HT1080 (cell line): ENCODE measurements at regions not wholly inside any gene's neighbourhood (a gene's known extent, or its start where the extent isn't known, plus 50 kb on each side); places are given as distances from the start of the nearest gene placed in this dataset.

Experiments used
- DNase-seq: peaks from one replicate; pipeline ENCODE4 v3.0.0-alpha.2; 2015; ENCODE audit warnings: low read depth

GRCh38 chr2:59490994-59491393 is 1062.5 kb downstream of the BCL11A start:
- no peak for DNase-seq

GRCh38 chr2:59490192-59490591 is 1063.3 kb downstream of the BCL11A start:
- no peak for DNase-seq

GRCh38 chr2:59484673-59485072 is 1068.8 kb downstream of the BCL11A start:
- DNase-seq, result no peak

- DNase-seq, result peak; percentile 18
These were observed 1090.0 kb downstream of the BCL11A start for GRCh38 chr2:59463426-59463825.

GRCh38 chr2:59462422-59463197 is 1090.8 kb downstream of the BCL11A start:
- peak; percentile 3 for DNase-seq

GRCh38 chr2:59461127-59461526 is 1092.3 kb downstream of the BCL11A start:
- DNase-seq, result no peak

GRCh38 chr2:59458800-59459199 is 1094.7 kb downstream of the BCL11A start:
- DNase-seq, result no peak

GRCh38 chr2:59456285-59456684 is 1097.2 kb downstream of the BCL11A start:
- DNase-seq, result no peak

GRCh38 chr2:59449274-59449673 is 1104.2 kb downstream of the BCL11A start:
- DNase-seq, result no peak

GRCh38 chr2:59440491-59440890 is 1113.0 kb downstream of the BCL11A start:
- no peak for DNase-seq

GRCh38 chr2:59435635-59436034 is 1117.8 kb downstream of the BCL11A start:
- no peak for DNase-seq

- DNase-seq, result no peak
These were observed 1124.5 kb downstream of the BCL11A start for GRCh38 chr2:59428940-59429339.

GRCh38 chr2:59427980-59428379 is 1125.5 kb downstream of the BCL11A start:
- DNase-seq, result no peak

- no peak for DNase-seq
These were observed 1128.2 kb downstream of the BCL11A start for GRCh38 chr2:59425247-59425646.

GRCh38 chr2:59413751-59414570 is 1139.5 kb downstream of the BCL11A start:
- no peak for DNase-seq

GRCh38 chr2:59399126-59399525 is 1154.3 kb downstream of the BCL11A start:
- DNase-seq, result no peak

GRCh38 chr2:59398081-59398480 is 1155.4 kb downstream of the BCL11A start:
- no peak for DNase-seq

GRCh38 chr2:59395119-59395518 is 1154.0 kb upstream of the FANCL start:
- no peak for DNase-seq

GRCh38 chr2:59391896-59392295 is 1150.8 kb upstream of the FANCL start:
- DNase-seq, result no peak

- DNase-seq, result no peak
These were observed 1149.5 kb upstream of the FANCL start for GRCh38 chr2:59390581-59390980.

- no peak for DNase-seq
These were observed 1148.1 kb upstream of the FANCL start for GRCh38 chr2:59389240-59389639.

GRCh38 chr2:59385971-59386370 is 1144.8 kb upstream of the FANCL start:
- no peak for DNase-seq

- no peak for DNase-seq
These were observed 1142.3 kb upstream of the FANCL start for GRCh38 chr2:59383473-59383872.
